GM12874 (cell line): ENCODE measurements at regions not wholly inside any gene's neighbourhood (a gene's known extent, or its start where the extent isn't known, plus 50 kb on each side); places are given as distances from the start of the nearest gene placed in this dataset.

Experiments used
- CTCF ChIP-seq: IDR thresholded peaks from 2 replicates; pipeline ENCODE4 v1.5.1; 2011; ENCODE audit warnings: low read depth, mild to moderate bottlenecking, control low read depth, low read length, moderate library complexity; ENCODE audit not compliant: insufficient read depth

GRCh38 chr3:124566701-124567100 lies 163.6 kb upstream of the UMPS start:
- no peak for TF ChIP-seq CTCF

- no peak for TF ChIP-seq CTCF
Measured at GRCh38 chr3:124567179-124567578, 163.1 kb upstream of the UMPS start.

GRCh38 chr3:124569761-124570160 lies 160.5 kb upstream of the UMPS start:
- TF ChIP-seq CTCF = no peak

GRCh38 chr3:124570232-124570631 lies 160.0 kb upstream of the UMPS start:
- TF ChIP-seq CTCF = no peak

GRCh38 chr3:124572851-124573405 lies 157.3 kb upstream of the UMPS start:
- TF ChIP-seq CTCF = no peak

- no peak for TF ChIP-seq CTCF
Measured at GRCh38 chr3:124574012-124574411, 156.2 kb upstream of the UMPS start.

GRCh38 chr3:124576565-124577493 lies 153.4 kb upstream of the UMPS start:
- peak; percentile 41; the same call in 1 of the 2 replicates for TF ChIP-seq CTCF
